ENCODE measurements at regions not wholly inside any gene's neighbourhood (a gene's known extent, or its start where the extent isn't known, plus 50 kb on each side); places are given as distances from the start of the nearest gene placed in this dataset.

- TF ChIP-seq CTCF (IDR thresholded peaks at IDR 0.05): no peak
- no peak for TF ChIP-seq POLR2A (IDR thresholded peaks at IDR 0.05)
- TF ChIP-seq EP300 (IDR thresholded peaks at IDR 0.05): no peak
These were observed 114.5 kb downstream of the GPR37 start for GRCh38 chr7:124651136-124651535.

All from suprapubic skin (tissue), 3 donors.